B cell (primary cell): ENCODE measurements at regions not wholly inside any gene's neighbourhood (a gene's known extent, or its start where the extent isn't known, plus 50 kb on each side); places are given as distances from the start of the nearest gene placed in this dataset.

Source experiments
- ATAC-seq: fragments of 200-7000 bp; cut with Tn5 transposase; one replicate; pipeline ENCODE4 v1.10.0; 2021; ENCODE audit warnings: low read depth, mild to moderate bottlenecking, moderate number of reproducible peaks, moderate library complexity
- CTCF ChIA-PET: fragments of 350-600 bp; sonication (Branson Sonifier 250); formaldehyde crosslinking; loops from one replicate; lab custom pipeline; 2021; ENCODE audit warnings: antibody characterized with exemption, inconsistent platforms; lab: Charles Lee
- POLR2A ChIA-PET: fragments of 350-600 bp; sonication (Branson Sonifier 250); formaldehyde crosslinking; loops from one replicate; lab custom pipeline; 2021; ENCODE audit warnings: antibody characterized with exemption; lab: Charles Lee
- DNase-seq: peaks from one replicate; pipeline ENCODE4 v3.0.0; 2013
- H2AFZ ChIP-seq: 2 replicates; pipeline ENCODE4 v1.6.1; 2012; ENCODE audit warnings: mild to moderate bottlenecking, low read depth, low read length; ENCODE audit not compliant: insufficient read depth, poor library complexity, severe bottlenecking
- H3K27ac ChIP-seq, 2 donors: 1 replicate in 1 of 2; 2 replicates in 1 of 2; pipeline ENCODE4 v1.5.1; 2012 to 2013; ENCODE audit warnings: low read length in 2 of 2, mild to moderate bottlenecking in 2 of 2, moderate library complexity in 1 of 2
- H3K27me3 ChIP-seq, 4 experiments: fragments of 200-600 bp in 1 of 4; sonication (generic) in 1 of 4; replicated peaks in 1 of 4; 1 replicate in 2 of 4; 2 replicates in 2 of 4; pipeline versions ENCODE4 v1.6.1 to v1.7.0; 2013 to 2016; ENCODE audit warnings: low read length in 3 of 4, mild to moderate bottlenecking in 2 of 4, mixed read lengths in 1 of 4, moderate library complexity in 1 of 4; ENCODE audit not compliant: insufficient read depth in 4 of 4, control insufficient read depth in 3 of 4; ENCODE audit errors: control extremely low read depth in 1 of 4
- H3K36me3 ChIP-seq, 2 experiments: replicated peaks in 1 of 2; 1 replicate in 1 of 2; 2 replicates in 1 of 2; pipeline versions ENCODE4 v1.6.1 to v1.7.1; 2013; ENCODE audit warnings: low read length in 1 of 2; ENCODE audit not compliant: insufficient read depth in 2 of 2, control insufficient read depth in 1 of 2; ENCODE audit errors: control extremely low read depth in 1 of 2, extremely low read depth in 1 of 2
- H3K4me1 ChIP-seq, 2 donors: fragments of 200-600 bp in 1 of 2; sonication (generic) in 1 of 2; 1 replicate in 1 of 2; 2 replicates in 1 of 2; pipeline versions ENCODE4 v1.5.1 to v1.6.1; 2013 to 2017; ENCODE audit warnings: low read length in 2 of 2; ENCODE audit not compliant: control insufficient read depth in 2 of 2, insufficient read depth in 2 of 2
- H3K4me2 ChIP-seq: replicated peaks from 2 replicates; pipeline ENCODE3; 2012; ENCODE audit warnings: mild to moderate bottlenecking, low read depth, low read length; ENCODE audit not compliant: poor library complexity, severe bottlenecking
- H3K4me3 ChIP-seq, 5 experiments: fragments of 200-600 bp in 1 of 5; sonication (generic) in 1 of 5; 1 replicate in 3 of 5; 2 replicates in 2 of 5; pipeline versions ENCODE4 v1.5.1 to v1.7.0; 2011 to 2016; ENCODE audit warnings: low read length in 4 of 5, mild to moderate bottlenecking in 4 of 5, low read depth in 2 of 5, control low read depth in 1 of 5, moderate library complexity in 1 of 5; ENCODE audit not compliant: insufficient read depth in 1 of 5; ENCODE audit errors: control extremely low read depth in 1 of 5, extremely low read depth in 1 of 5
- H3K79me2 ChIP-seq: fragments of 200-600 bp; sonication (generic); one replicate; pipeline ENCODE4 v1.6.0; 2016; ENCODE audit warnings: low read length; ENCODE audit not compliant: control insufficient read depth, insufficient read depth
- H3K9ac ChIP-seq: fragments of 200-600 bp; sonication (generic); 2 replicates; pipeline ENCODE4 v1.6.1; 2017; ENCODE audit warnings: mild to moderate bottlenecking, low read length, moderate library complexity
- H3K9me3 ChIP-seq, 3 donors: one replicate each; pipeline versions ENCODE4 v1.6.1 to v1.7.1; 2013; ENCODE audit warnings: low read length in 2 of 3; ENCODE audit not compliant: control insufficient read depth in 2 of 3, insufficient read depth in 1 of 3; ENCODE audit errors: control extremely low read depth in 1 of 3
- H4K20me1 ChIP-seq: 2 replicates; pipeline ENCODE4 v1.6.0; 2012; ENCODE audit warnings: mild to moderate bottlenecking, low read length; ENCODE audit not compliant: insufficient read depth, control insufficient read depth, poor library complexity, severe bottlenecking
- H3K27ac Mint-ChIP-seq: one replicate; pipeline ENCODE4 v1.8.0; 2021; ENCODE audit warnings: mixed read lengths
- H3K27me3 Mint-ChIP-seq: one replicate; pipeline ENCODE4 v1.8.0; 2021; ENCODE audit warnings: mixed read lengths
- H3K4me1 Mint-ChIP-seq: one replicate; pipeline ENCODE4 v1.8.0; 2021; ENCODE audit warnings: mixed read lengths
- H3K4me3 Mint-ChIP-seq: one replicate; pipeline ENCODE4 v1.8.0; 2021; ENCODE audit warnings: mixed read lengths
- H3K9me3 Mint-ChIP-seq: one replicate; pipeline ENCODE4 v1.8.0; 2022; ENCODE audit warnings: mixed read lengths; ENCODE audit not compliant: insufficient read depth
- EZH2 ChIP-seq: IDR thresholded peaks from 2 replicates; pipeline ENCODE4 v1.6.1; 2012; ENCODE audit warnings: borderline replicate concordance, low read depth, mild to moderate bottlenecking, moderate library complexity, low read length; ENCODE audit not compliant: insufficient read depth, poor library complexity, severe bottlenecking
- WGBS: methylation state at CpG from one replicate; pipeline ENCODE4 v1.1.5; 2013; ENCODE audit warnings: missing lambda C conversion rate; ENCODE audit not compliant: insufficient coverage; 5-methylcytosine and 5-hydroxymethylcytosine counted together
- intact Hi-C: fragments of 100-400 bp; cut with micrococcal nuclease; formaldehyde crosslinking; loops from one replicate; pipeline ENCODE4 v1.10.0; 2022
- TF ChIP-seq, protein P1 (sequence below): fragments of 200-600 bp; IDR thresholded peaks from one replicate; pipeline ENCODE4 v1.8.0; 2022; ENCODE audit warnings: antibody characterized with exemption, mild to moderate bottlenecking

GRCh38 chr5:125416055-125416454 is 669.6 kb upstream of the ZNF608 start:
- Histone ChIP-seq H3K27me3 (no peaks in the 10 kb centered on the region), H3K36me3 (no peaks in the 10 kb centered on the region), H3K4me3 (no peak overlapping the region), H3K9ac (no peak overlapping the region), H4K20me1 (no peaks in the 10 kb centered on the region), H3K79me2 (no peaks in the 10 kb centered on the region), H3K27ac (no peak overlapping the region), H3K4me1 (peaks cover 20 to 22% of the 10 kb centered on the region in 2 donors), H3K9me3 (no peaks in the 10 kb centered on the region), H2AFZ (no peak overlapping the region), H3K4me2 (no peak overlapping the region)
- POLR2A ChIA-PET = no interaction called here
- Mint-ChIP-seq H3K4me1 (peaks cover 20% of the 10 kb centered on the region), H3K27ac (no peak overlapping the region), H3K27me3 (no peaks in the 10 kb centered on the region), H3K9me3 (no peaks in the 10 kb centered on the region), H3K4me3 (no peak overlapping the region)
- no peak for ATAC-seq
- intact Hi-C loops = no loop called here
- no peak for DNase-seq
- TF ChIP-seq, protein P1, sequence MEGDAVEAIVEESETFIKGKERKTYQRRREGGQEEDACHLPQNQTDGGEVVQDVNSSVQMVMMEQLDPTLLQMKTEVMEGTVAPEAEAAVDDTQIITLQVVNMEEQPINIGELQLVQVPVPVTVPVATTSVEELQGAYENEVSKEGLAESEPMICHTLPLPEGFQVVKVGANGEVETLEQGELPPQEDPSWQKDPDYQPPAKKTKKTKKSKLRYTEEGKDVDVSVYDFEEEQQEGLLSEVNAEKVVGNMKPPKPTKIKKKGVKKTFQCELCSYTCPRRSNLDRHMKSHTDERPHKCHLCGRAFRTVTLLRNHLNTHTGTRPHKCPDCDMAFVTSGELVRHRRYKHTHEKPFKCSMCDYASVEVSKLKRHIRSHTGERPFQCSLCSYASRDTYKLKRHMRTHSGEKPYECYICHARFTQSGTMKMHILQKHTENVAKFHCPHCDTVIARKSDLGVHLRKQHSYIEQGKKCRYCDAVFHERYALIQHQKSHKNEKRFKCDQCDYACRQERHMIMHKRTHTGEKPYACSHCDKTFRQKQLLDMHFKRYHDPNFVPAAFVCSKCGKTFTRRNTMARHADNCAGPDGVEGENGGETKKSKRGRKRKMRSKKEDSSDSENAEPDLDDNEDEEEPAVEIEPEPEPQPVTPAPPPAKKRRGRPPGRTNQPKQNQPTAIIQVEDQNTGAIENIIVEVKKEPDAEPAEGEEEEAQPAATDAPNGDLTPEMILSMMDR = no peak
- no peak for TF ChIP-seq EZH2
- CTCF ChIA-PET = no interaction called here
- WGBS = no CpG with 5 or more reads among the region's 2 CpGs

GRCh38 chr5:125421006-125421405 is 674.6 kb upstream of the ZNF608 start:
- Histone ChIP-seq H2AFZ (no peak overlapping the region), H3K27ac (no peak overlapping the region), H3K9ac (no peak overlapping the region), H3K27me3 (no peaks in the 10 kb centered on the region), H4K20me1 (no peaks in the 10 kb centered on the region), H3K9me3 (no peaks in the 10 kb centered on the region), H3K4me3 (no peak overlapping the region), H3K36me3 (no peaks in the 10 kb centered on the region), H3K79me2 (no peaks in the 10 kb centered on the region), H3K4me1 (no peaks in the 10 kb centered on the region), H3K4me2 (no peak overlapping the region)
- 78% methylated on average over 1 of the region's 2 CpGs for WGBS
- ChIA-PET POLR2A (no interaction called here), CTCF (no interaction called here)
- H3K4me3 Mint-ChIP-seq = no peak overlapping the region
- no peaks in the 10 kb centered on the region for H3K4me1 Mint-ChIP-seq
- no peaks in the 10 kb centered on the region for H3K9me3 Mint-ChIP-seq
- no peaks in the 10 kb centered on the region for H3K27me3 Mint-ChIP-seq
- ATAC-seq (no peak), DNase-seq (no peak)
- no peak for TF ChIP-seq EZH2
- TF ChIP-seq, protein P1 = no peak
- intact Hi-C loops = no loop called here
- no peak overlapping the region for H3K27ac Mint-ChIP-seq
